Thymus (tissue), 11 donors: ENCODE measurements at regions not wholly inside any gene's neighbourhood (a gene's known extent, or its start where the extent isn't known, plus 50 kb on each side); places are given as distances from the start of the nearest gene placed in this dataset.

ENCODE experiments used
- DNase-seq, 9 donors: peaks; one replicate each; pipeline ENCODE4 v3.0.0-alpha.2; 2013; ENCODE audit warnings: low spot score in 9 of 9, low read depth in 6 of 9, missing footprints in 1 of 9
- H3K27ac ChIP-seq, 2 donors: one replicate each; pipeline ENCODE4 v1.5.1; 2013; ENCODE audit warnings: control low read depth in 1 of 2, low read depth in 1 of 2, low read length in 1 of 2, mild to moderate bottlenecking in 1 of 2, moderate library complexity in 1 of 2
- H3K27me3 ChIP-seq, 2 donors: one replicate each; pipeline ENCODE4 v1.5.1; 2013; ENCODE audit warnings: low read length in 1 of 2; ENCODE audit not compliant: control insufficient read depth in 2 of 2, insufficient read depth in 1 of 2
- H3K36me3 ChIP-seq, 2 donors: one replicate each; pipeline ENCODE4 v1.5.1; 2013; ENCODE audit warnings: low read length in 1 of 2, mild to moderate bottlenecking in 1 of 2, moderate library complexity in 1 of 2; ENCODE audit not compliant: control insufficient read depth in 2 of 2, insufficient read depth in 2 of 2
- H3K4me1 ChIP-seq, 2 donors: one replicate each; pipeline ENCODE4 v1.5.1; 2013; ENCODE audit warnings: low read length in 2 of 2; ENCODE audit not compliant: control insufficient read depth in 2 of 2, insufficient read depth in 2 of 2
- H3K4me3 ChIP-seq, 2 donors: one replicate each; pipeline ENCODE4 v1.5.1; 2013; ENCODE audit warnings: low read length in 2 of 2, control low read depth in 1 of 2, mild to moderate bottlenecking in 1 of 2
- H3K9me3 ChIP-seq, 2 donors: one replicate each; pipeline ENCODE4 v1.5.1; 2013; ENCODE audit warnings: low read length in 1 of 2, mild to moderate bottlenecking in 1 of 2; ENCODE audit not compliant: control insufficient read depth in 2 of 2, insufficient read depth in 1 of 2
- WGBS: extraction: QIAGEN DNeasy Blood & Tissue Kit; methylation state at CpG from one replicate; pipeline ENCODE4 v1.1.7; 2013; 5-methylcytosine and 5-hydroxymethylcytosine counted together
- donor health status: healthy.

GRCh38 chr9:118782790-118783463 lies 586.3 kb downstream of the BRINP1 start:
- H3K9me3 ChIP-seq = no peaks in the 10 kb centered on the region
- no peak overlapping the region for H3K27ac ChIP-seq
- no peaks in the 10 kb centered on the region for H3K4me1 ChIP-seq
- 75% methylated on average over 5 of the region's 5 CpGs for WGBS
- DNase-seq = no peak
- no peaks in the 10 kb centered on the region for H3K36me3 ChIP-seq
- H3K27me3 ChIP-seq = no peaks in the 10 kb centered on the region
- no peak overlapping the region for H3K4me3 ChIP-seq

GRCh38 chr9:118784033-118784432 lies 585.2 kb downstream of the BRINP1 start:
- 96% methylated on average over 3 of the region's 3 CpGs for WGBS
- Histone ChIP-seq H3K36me3 (no peaks in the 10 kb centered on the region), H3K27me3 (no peaks in the 10 kb centered on the region), H3K27ac (no peak overlapping the region), H3K4me3 (no peak overlapping the region), H3K4me1 (no peaks in the 10 kb centered on the region), H3K9me3 (no peaks in the 10 kb centered on the region)
- no peak for DNase-seq

- Histone ChIP-seq H3K9me3 (no peaks in the 10 kb centered on the region), H3K4me3 (no peak overlapping the region), H3K4me1 (no peaks in the 10 kb centered on the region), H3K27ac (no peak overlapping the region), H3K27me3 (no peaks in the 10 kb centered on the region), H3K36me3 (no peaks in the 10 kb centered on the region)
- no peak for DNase-seq
- WGBS = 85% methylated on average over 7 of the region's 7 CpGs
Measured at GRCh38 chr9:118785456-118785855, 583.8 kb downstream of the BRINP1 start.

- DNase-seq = no peak
- Histone ChIP-seq H3K27ac (no peak overlapping the region), H3K4me3 (no peak overlapping the region), H3K9me3 (no peaks in the 10 kb centered on the region), H3K27me3 (no peaks in the 10 kb centered on the region), H3K36me3 (no peaks in the 10 kb centered on the region), H3K4me1 (no peaks in the 10 kb centered on the region)
- 72% methylated on average over 3 of the region's 3 CpGs for WGBS
Measured at GRCh38 chr9:118786877-118787276, 582.4 kb downstream of the BRINP1 start.

- H3K27ac ChIP-seq = no peak overlapping the region
- no peaks in the 10 kb centered on the region for H3K36me3 ChIP-seq
- no peaks in the 10 kb centered on the region for H3K9me3 ChIP-seq
- no peak overlapping the region for H3K4me3 ChIP-seq
- H3K27me3 ChIP-seq = no peaks in the 10 kb centered on the region
- WGBS = 72% methylated on average over 47 of the region's 47 CpGs
- DNase-seq = no peak
- H3K4me1 ChIP-seq = no peaks in the 10 kb centered on the region
Measured at GRCh38 chr9:118809160-118809625, 560.0 kb downstream of the BRINP1 start.

- H3K36me3 ChIP-seq = no peaks in the 10 kb centered on the region
- no peaks in the 10 kb centered on the region for H3K4me1 ChIP-seq
- no peaks in the 10 kb centered on the region for H3K27me3 ChIP-seq
- H3K4me3 ChIP-seq = no peak overlapping the region
- DNase-seq = no peak
- no peak overlapping the region for H3K27ac ChIP-seq
- no peaks in the 10 kb centered on the region for H3K9me3 ChIP-seq
Measured at GRCh38 chr9:118829334-118829733, 539.9 kb downstream of the BRINP1 start.

GRCh38 chr9:118832371-118832770 lies 536.9 kb downstream of the BRINP1 start:
- Histone ChIP-seq H3K4me3 (no peak overlapping the region), H3K27ac (no peak overlapping the region), H3K4me1 (no peaks in the 10 kb centered on the region), H3K9me3 (no peaks in the 10 kb centered on the region), H3K36me3 (no peaks in the 10 kb centered on the region), H3K27me3 (no peaks in the 10 kb centered on the region)
- no peak for DNase-seq
- 84% methylated on average over 5 of the region's 5 CpGs for WGBS

- WGBS = 78% methylated on average over 2 of the region's 2 CpGs
- Histone ChIP-seq H3K4me1 (no peaks in the 10 kb centered on the region), H3K36me3 (no peaks in the 10 kb centered on the region), H3K4me3 (no peak overlapping the region), H3K27me3 (no peaks in the 10 kb centered on the region), H3K9me3 (no peaks in the 10 kb centered on the region), H3K27ac (no peak overlapping the region)
- no peak for DNase-seq
Measured at GRCh38 chr9:118836891-118837290, 532.3 kb downstream of the BRINP1 start.

- H3K9me3 ChIP-seq = no peaks in the 10 kb centered on the region
- H3K27me3 ChIP-seq = no peaks in the 10 kb centered on the region
- DNase-seq = no peak
- no peaks in the 10 kb centered on the region for H3K4me1 ChIP-seq
- no peaks in the 10 kb centered on the region for H3K36me3 ChIP-seq
- H3K27ac ChIP-seq = no peak overlapping the region
- H3K4me3 ChIP-seq = no peak overlapping the region
- 92% methylated on average over 6 of the region's 6 CpGs for WGBS
Measured at GRCh38 chr9:118871531-118871930, 497.7 kb downstream of the BRINP1 start.
